HCT116 (cell line): ENCODE measurements at regions not wholly inside any gene's neighbourhood (a gene's known extent, or its start where the extent isn't known, plus 50 kb on each side); places are given as distances from the start of the nearest gene placed in this dataset.

ENCODE experiments used
- ATAC-seq: fragments of 200-7000 bp; cut with Tn5 transposase; 2 replicates; pipeline ENCODE4 v1.9.1; 2020; ENCODE audit warnings: mild to moderate bottlenecking, moderate library complexity
- BruUV-seq: library from RNA; stranded (reverse); fragments of 400-500 nt; replicated peaks from 2 replicates; lab custom pipeline; 2021; lab: Mats Ljungman, UMichigan
- CTCF ChIA-PET: fragments of 300-600 bp; sonication (Branson Sonifier 250); formaldehyde crosslinking; loops from one replicate; lab custom pipeline; 2021; ENCODE audit warnings: antibody characterized with exemption; lab: Charles Lee
- POLR2A ChIA-PET: fragments of 300-600, 350-600 bp; sonication (Branson Sonifier 250); formaldehyde crosslinking; loops from one replicate; lab custom pipeline; 2021; ENCODE audit warnings: antibody characterized with exemption; lab: Charles Lee
- RAD21 ChIA-PET, 2 experiments: fragments of 300-600 bp; sonication (Branson Sonifier 250); formaldehyde crosslinking; loops; one replicate each; lab custom pipeline; 2023; ENCODE audit warnings: low total read pairs in 2 of 2; ENCODE audit not compliant: uncharacterized antibody in 2 of 2, unreplicated experiment in 2 of 2, low non-redundant PET in 1 of 2; lab: Charles Lee
- DNase-seq: peaks from one replicate; pipeline ENCODE4 v3.0.0-alpha.2; 2010; ENCODE audit warnings: low read depth, low spot score
- H2AFZ ChIP-seq: fragments of 200-600 bp; shearing (Covaris generic), sonication (generic); 2 replicates; pipeline ENCODE4 v1.6.1; 2017; ENCODE audit warnings: low read depth, mixed run types, mixed read lengths, antibody characterized with exemption, low read length; ENCODE audit not compliant: poor library complexity, severe bottlenecking
- H3K27ac ChIP-seq: 2 replicates; pipeline ENCODE4 v1.5.1; 2012; ENCODE audit warnings: low read depth, low read length
- H3K27me3 ChIP-seq: fragments of 200-600 bp; sonication (generic); 2 replicates; pipeline ENCODE4 v1.6.1; 2016; ENCODE audit warnings: mixed run types, low read length, mixed read lengths; ENCODE audit not compliant: insufficient read depth
- H3K36me3 ChIP-seq, 2 experiments: fragments of 200-500 bp in 1 of 2; fragments of 200-600 bp in 1 of 2; sonication (Bioruptor generic) in 1 of 2; sonication (generic) in 1 of 2; 2 replicates each; pipeline versions ENCODE4 v1.5.1 to v1.6.1; 2014 to 2016; ENCODE audit warnings: low read length in 2 of 2, inconsistent platforms in 1 of 2, mixed read lengths in 1 of 2, mixed run types in 1 of 2; ENCODE audit not compliant: insufficient read depth in 2 of 2, control insufficient read depth in 1 of 2
- H3K4me1 ChIP-seq, 2 experiments: fragments of 200-600 bp in 1 of 2; sonication (generic) in 1 of 2; 2 replicates each; pipeline versions ENCODE4 v1.5.1 to v1.6.1; 2012 to 2017; ENCODE audit warnings: low read length in 2 of 2, inconsistent platforms in 1 of 2, mild to moderate bottlenecking in 1 of 2, mixed read lengths in 1 of 2, mixed run types in 1 of 2, moderate library complexity in 1 of 2; ENCODE audit not compliant: insufficient read depth in 2 of 2, control insufficient read depth in 1 of 2
- H3K4me2 ChIP-seq: fragments of 200-600 bp; sonication (generic); 2 replicates; pipeline ENCODE4 v1.6.1; 2017; ENCODE audit warnings: mixed run types, low read length, mixed read lengths
- H3K4me3 ChIP-seq, 2 experiments: fragments of 200-600 bp in 1 of 2; sonication (generic) in 1 of 2; replicated peaks in 1 of 2; 2 replicates each; pipeline ENCODE4 v1.5.1; 2011 to 2016; ENCODE audit warnings: low read length in 2 of 2, control low read depth in 1 of 2, low read depth in 1 of 2, mild to moderate bottlenecking in 1 of 2, mixed read lengths in 1 of 2, mixed run types in 1 of 2
- H3K79me2 ChIP-seq: fragments of 200-600 bp; sonication (generic); 2 replicates; pipeline ENCODE4 v1.6.1; 2017; ENCODE audit warnings: mild to moderate bottlenecking, mixed run types, low read length, moderate library complexity, mixed read lengths; ENCODE audit not compliant: insufficient read depth
- H3K9ac ChIP-seq: fragments of 200-600 bp; sonication (generic); 2 replicates; pipeline ENCODE4 v1.6.1; 2016; ENCODE audit warnings: low read length, mixed read lengths
- H3K9me2 ChIP-seq: fragments of 200-600 bp; sonication (generic), shearing (Covaris generic); 2 replicates; pipeline ENCODE4 v1.6.1; 2017; ENCODE audit warnings: mixed run types, mild to moderate bottlenecking, moderate library complexity; ENCODE audit not compliant: insufficient read depth
- H3K9me3 ChIP-seq, 2 experiments: fragments of 200-500 bp in 1 of 2; fragments of 200-600 bp in 1 of 2; sonication (Bioruptor generic) in 1 of 2; sonication (generic) in 1 of 2; 2 replicates each; pipeline ENCODE4 v1.6.1; 2014 to 2017; ENCODE audit warnings: low read length in 2 of 2, mixed read lengths in 2 of 2, inconsistent platforms in 1 of 2, low read depth in 1 of 2, mild to moderate bottlenecking in 1 of 2, mixed run types in 1 of 2, moderate library complexity in 1 of 2; ENCODE audit not compliant: control insufficient read depth in 1 of 2, insufficient read depth in 1 of 2
- H4K20me1 ChIP-seq: fragments of 200-600 bp; sonication (generic), shearing (Covaris generic); 2 replicates; pipeline ENCODE4 v1.6.1; 2017; ENCODE audit warnings: mixed run types, mild to moderate bottlenecking, moderate library complexity; ENCODE audit not compliant: insufficient read depth
- CTCF ChIP-seq, 3 experiments: fragments of 200-600 bp in 1 of 3; sonication (generic) in 1 of 3; IDR thresholded peaks in 2 of 3; conservative IDR thresholded peaks in 1 of 3; 2 replicates each; pipeline ENCODE4 v1.5.1; 2012 to 2017; ENCODE audit warnings: low read depth in 2 of 3, low read length in 2 of 3, antibody characterized with exemption in 1 of 3, borderline replicate concordance in 1 of 3, control low read depth in 1 of 3, mild to moderate bottlenecking in 1 of 3, mixed read lengths in 1 of 3, mixed run types in 1 of 3, moderate library complexity in 1 of 3; ENCODE audit not compliant: insufficient read depth in 1 of 3
- EGR1 ChIP-seq: IDR thresholded peaks from 2 replicates; pipeline ENCODE4 v1.6.1; 2012; ENCODE audit warnings: low read depth
- JUND ChIP-seq: IDR thresholded peaks from 2 replicates; pipeline ENCODE4 v1.6.1; 2012
- POLR2AphosphoS5 ChIP-seq: IDR thresholded peaks from 2 replicates; pipeline ENCODE4 v1.6.1; 2011; ENCODE audit warnings: mild to moderate bottlenecking, low read depth, low read length, moderate library complexity
- RAD21 ChIP-seq: IDR thresholded peaks from 2 replicates; pipeline ENCODE4 v1.6.1; 2012; ENCODE audit warnings: low read depth, mild to moderate bottlenecking
- REST ChIP-seq: IDR thresholded peaks from 2 replicates; pipeline ENCODE4 v1.6.1; 2012; ENCODE audit warnings: low read depth
- SIN3A ChIP-seq: IDR thresholded peaks from 2 replicates; pipeline ENCODE4 v1.6.1; 2012; ENCODE audit warnings: low read depth
- SP1 ChIP-seq: IDR thresholded peaks from 2 replicates; pipeline ENCODE4 v1.6.1; 2012; ENCODE audit warnings: low read depth
- TCF7L2 ChIP-seq: IDR thresholded peaks from 2 replicates; pipeline ENCODE4 v1.7.0; 2011; ENCODE audit warnings: borderline replicate concordance, inconsistent platforms; ENCODE audit not compliant: insufficient read depth, insufficient read length; ENCODE audit errors: extremely low read depth
- ZFX ChIP-seq: fragments of 450-650 bp; IDR thresholded peaks from 2 replicates; pipeline ENCODE4 v1.6.1; 2017
- ZNF274 ChIP-seq: fragments of 200-500 bp; sonication (Bioruptor generic); IDR thresholded peaks from 2 replicates; pipeline ENCODE4 v1.6.1; 2014; ENCODE audit warnings: mild to moderate bottlenecking, low read depth, low read length, inconsistent platforms
- intact Hi-C: fragments of 100-400 bp; cut with micrococcal nuclease; formaldehyde crosslinking; loops from 2 replicates; pipeline ENCODE4 v1.10.0; 2022

- POLR2A ChIA-PET: no interaction called here
- no peak overlapping the region for H3K4me2 ChIP-seq
- no peak overlapping the region for H2AFZ ChIP-seq
- H3K9me3 ChIP-seq: no peaks in the 10 kb centered on the region
- ATAC-seq (no peak), DNase-seq (no peak)
- no TSS peak for BruUV-seq
- no peak overlapping the region for H3K4me3 ChIP-seq
- H3K36me3 ChIP-seq: no peaks in the 10 kb centered on the region
- no peaks in the 10 kb centered on the region for H3K9me2 ChIP-seq
- RAD21 ChIA-PET: no interaction called here
- H3K4me1 ChIP-seq: no peaks in the 10 kb centered on the region
- H4K20me1 ChIP-seq: no peaks in the 10 kb centered on the region
- CTCF ChIA-PET: no interaction called here
- TF ChIP-seq SIN3A (no peak), ZFX (no peak), JUND (no peak), EGR1 (no peak), TCF7L2 (no peak), ZNF274 (no peak), REST (no peak), POLR2AphosphoS5 (no peak), RAD21 (no peak), CTCF (IDR thresholded peaks at IDR 0.05 in 2 of 3, conservative IDR thresholded peaks at IDR 0.05 in 1 of 3; ENCODE audit: borderline replicate concordance in 1 of 3, insufficient read depth in 1 of 3, low read depth in 2 of 3, low read length in 2 of 3) (no peak), SP1 (no peak)
- H3K27ac ChIP-seq: no peak overlapping the region
- no peaks in the 10 kb centered on the region for H3K79me2 ChIP-seq
- intact Hi-C loops: no loop called here
- H3K27me3 ChIP-seq: no peaks in the 10 kb centered on the region
- H3K9ac ChIP-seq: no peak overlapping the region
Observed at GRCh38 chr10:65723525-65723924, 1202.3 kb upstream of the LRRTM3 start.
